GM21381 (cell line): ENCODE measurements at regions not wholly inside any gene's neighbourhood (a gene's known extent, or its start where the extent isn't known, plus 50 kb on each side); places are given as distances from the start of the nearest gene placed in this dataset.

Experiments used
- ATAC-seq: cut with Tn5 transposase; IDR thresholded peaks from one replicate; pipeline ENCODE4 v1.9.1; 2021; ENCODE audit warnings: mild to moderate bottlenecking, moderate library complexity; ENCODE audit not compliant: unreplicated experiment

DNA sequence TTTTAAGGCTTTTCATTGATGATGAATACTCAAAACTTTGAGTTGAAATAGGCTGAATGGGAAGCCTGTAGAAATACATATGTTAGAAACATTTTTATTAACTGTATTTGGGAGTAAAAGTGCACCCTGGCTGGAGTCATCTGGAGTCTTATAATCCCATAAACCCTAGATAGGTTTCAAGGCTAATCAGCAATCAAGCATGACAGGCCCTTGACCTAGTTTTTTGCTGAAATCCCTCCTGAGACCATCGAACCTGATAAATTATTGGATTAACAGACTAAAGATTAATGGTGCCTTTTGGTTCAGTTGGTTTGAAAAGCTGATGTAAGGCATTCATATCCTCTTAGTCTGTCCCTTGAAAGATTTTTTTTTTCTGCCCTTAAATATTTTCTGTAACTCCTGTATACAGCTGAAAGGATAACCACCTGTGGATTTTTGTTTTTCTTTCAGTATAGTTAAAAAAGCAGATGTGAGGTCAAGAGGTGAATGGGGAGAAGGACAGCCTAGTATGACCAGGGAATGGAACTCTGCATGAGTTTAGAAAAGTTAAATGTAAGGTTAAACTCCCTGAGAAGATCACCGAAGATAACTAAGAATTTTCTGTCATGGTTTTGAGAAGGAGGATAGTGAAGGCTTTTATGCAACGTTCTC lies 69.4 kb upstream of the STXBP5L start:
- ATAC-seq: no peak

DNA sequence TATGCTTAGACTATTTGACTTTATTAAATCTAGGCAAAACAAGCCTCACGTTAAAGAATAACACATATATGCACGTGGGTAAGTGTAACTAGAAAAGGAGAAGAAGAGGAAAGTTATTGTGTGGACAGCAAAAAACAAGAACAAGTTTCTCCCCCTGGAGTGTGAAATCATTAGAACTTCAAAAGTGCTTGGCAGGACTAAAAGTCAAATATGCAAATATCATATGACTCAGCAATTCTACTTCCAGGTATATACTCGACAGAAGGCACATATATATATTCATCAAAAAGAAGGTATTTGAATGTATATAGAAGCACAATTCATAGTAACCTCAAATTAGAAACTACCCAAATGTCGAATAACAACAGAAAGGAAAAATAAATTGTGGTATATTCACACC lies 68.9 kb upstream of the STXBP5L start:
- ATAC-seq: no peak

DNA sequence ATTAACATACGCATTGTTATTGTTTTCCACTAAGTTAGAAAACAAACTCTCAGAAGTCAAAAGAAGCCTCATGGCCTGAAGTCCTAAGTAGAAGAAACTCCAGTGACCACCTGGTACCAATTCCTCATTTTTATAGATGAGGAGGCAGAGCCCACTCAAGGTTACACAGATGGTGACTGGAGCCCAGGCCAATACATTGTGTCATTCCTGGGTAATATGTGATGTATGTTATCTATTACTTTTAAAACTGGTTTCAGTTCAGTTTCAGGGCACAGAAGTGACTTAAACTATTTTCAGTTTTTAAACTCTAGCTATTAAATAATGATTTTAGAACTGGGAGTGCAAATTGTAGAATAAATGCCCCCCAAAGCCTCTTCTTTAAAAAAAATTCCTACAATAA lies 66.7 kb upstream of the STXBP5L start:
- ATAC-seq: peak; percentile 86

DNA sequence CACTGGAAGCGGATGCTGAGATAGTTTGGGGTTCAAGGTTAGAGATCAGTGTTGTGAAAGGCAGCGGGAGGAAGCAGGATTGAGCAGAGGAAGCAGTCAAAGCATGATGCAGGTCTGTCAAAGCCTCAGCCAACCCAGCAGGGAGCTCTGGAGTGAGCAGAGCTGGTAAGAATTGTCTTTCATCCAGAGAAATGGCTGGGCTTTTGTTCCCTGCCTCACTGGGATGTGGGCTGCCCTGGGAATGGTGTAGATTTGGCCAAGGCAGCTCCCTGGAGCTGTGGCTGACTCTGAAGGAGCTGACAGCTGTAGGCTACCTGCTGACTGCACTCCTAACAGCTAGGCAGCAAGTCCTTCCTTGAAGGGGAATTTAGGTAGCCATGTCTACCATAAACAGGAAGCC lies 61.9 kb upstream of the STXBP5L start:
- ATAC-seq: no peak

DNA sequence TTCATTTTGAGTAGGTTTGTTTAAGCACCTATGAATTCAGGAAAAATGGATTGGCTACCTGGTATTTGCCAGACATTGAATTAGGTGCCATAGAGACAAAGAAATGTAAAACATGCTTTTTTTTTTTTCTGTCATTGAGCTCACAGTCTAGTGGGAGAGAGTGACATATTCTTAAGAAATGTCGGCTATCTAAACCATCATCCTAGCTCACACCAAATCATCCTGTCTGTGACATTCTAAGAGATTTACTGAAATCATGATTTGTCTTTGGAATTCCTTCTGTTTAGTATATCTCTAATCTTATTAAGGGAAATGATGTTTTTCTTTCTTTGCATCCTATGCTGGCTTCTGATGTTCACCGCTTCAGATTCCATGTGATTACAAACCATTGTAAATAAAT lies 59.5 kb upstream of the STXBP5L start:
- ATAC-seq: no peak

DNA sequence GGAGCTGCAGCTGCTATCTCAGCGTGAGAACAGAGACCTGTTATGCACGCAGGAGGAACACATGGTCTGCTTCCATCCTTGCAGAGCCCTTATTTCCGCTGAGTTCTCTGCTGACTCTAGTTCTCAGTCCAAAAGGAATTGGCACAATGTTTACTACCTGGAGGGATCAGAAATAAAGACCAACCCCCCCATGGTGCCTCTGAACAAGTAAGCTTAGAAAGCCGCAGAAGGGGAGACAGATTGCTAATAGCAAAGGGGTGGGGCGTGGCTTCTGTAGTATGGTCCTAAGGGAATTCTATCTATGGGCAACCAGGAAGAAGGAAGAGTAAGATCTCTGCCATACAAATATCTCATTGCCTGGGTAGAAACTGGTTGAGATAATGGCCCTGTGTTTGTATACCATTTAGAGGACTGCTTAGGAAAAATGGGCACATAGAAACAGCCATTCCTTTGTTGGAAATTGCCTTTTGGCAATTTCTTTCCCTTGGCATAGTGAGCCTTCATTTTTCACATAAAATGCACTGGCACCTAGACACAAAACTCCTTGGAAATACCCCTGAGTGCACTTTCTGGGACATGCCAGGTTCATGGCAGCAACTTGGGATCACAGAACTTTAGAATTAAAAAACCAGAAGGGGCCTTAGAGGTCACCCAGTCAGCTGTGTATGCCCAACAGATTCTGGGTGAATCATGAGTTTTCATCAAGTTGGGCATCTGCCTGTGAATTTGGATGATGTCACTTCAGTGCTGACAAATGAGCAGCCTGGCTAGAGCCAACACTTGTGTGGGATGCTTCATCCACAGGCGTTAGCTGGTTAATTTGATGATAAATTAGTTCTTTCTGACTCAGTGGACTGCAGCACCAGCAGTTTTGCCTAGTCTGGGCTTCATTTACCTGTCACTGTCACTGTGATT lies 57.4 kb upstream of the STXBP5L start:
- ATAC-seq: no peak

DNA sequence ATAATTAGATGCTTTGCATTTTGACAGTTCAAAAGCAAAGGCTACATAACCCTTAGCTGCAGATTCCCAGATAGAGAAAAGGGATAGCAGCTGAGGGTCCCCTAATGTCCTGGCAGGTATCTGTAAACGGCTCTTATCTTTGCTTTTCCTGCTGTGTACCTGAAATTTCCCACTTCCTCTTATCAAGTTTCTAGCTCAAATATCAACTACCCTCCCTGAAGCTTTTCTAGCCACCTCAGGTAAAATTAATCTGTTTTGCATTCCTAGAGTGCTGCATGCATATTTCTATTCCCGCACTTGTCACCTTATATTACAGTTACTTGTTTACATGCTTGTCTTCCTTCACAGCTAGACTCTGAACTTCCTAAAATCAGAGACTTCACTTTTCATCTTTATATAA lies 55.6 kb upstream of the STXBP5L start:
- no peak for ATAC-seq

DNA sequence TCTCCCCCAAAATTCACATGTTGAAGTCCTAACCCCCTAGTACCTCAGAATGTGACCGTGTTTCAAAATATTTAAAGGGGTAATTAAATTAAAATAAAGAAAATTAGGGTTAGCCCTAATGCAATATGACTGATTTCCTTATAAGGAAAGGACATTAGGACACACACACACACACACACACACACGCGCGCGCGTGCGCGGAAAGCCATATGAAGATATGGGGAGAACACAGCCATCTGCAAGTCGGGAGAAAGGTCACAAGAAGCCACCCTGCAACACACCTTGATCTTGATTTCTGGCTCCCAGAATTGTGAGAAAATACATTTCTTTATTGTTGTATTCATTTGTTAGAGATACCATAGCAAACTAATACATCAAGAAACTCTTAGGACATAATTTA lies 54.6 kb upstream of the STXBP5L start:
- no peak for ATAC-seq

DNA sequence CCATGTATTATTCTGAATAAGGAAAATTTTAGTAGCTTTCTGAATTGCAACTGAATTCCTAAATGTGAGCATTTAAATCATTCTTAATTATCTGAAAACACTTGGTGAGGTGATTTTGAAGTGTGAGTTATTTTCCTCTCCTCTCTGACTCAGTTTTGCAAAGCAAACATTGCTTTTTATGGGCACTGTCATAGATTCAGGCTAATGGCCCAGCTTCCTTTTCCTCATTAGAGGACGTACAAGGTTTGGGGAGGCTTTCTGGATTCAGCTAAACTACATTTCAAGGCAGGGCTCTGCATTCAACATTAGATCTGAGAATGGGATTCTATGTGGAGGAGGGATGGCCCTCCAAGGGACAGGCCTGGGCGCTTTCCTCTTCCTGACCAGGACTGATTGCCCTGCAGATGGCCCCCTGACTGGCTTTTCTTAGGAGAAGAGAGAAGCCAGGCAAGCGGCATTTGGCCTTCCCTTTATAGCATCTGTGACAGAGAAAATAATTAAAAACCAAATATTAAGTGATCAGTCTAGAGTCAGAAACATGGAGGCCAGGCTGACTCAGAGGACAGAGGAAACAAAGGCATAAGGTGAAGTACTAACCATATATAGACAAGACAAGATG lies 53.0 kb upstream of the STXBP5L start:
- no peak for ATAC-seq

DNA sequence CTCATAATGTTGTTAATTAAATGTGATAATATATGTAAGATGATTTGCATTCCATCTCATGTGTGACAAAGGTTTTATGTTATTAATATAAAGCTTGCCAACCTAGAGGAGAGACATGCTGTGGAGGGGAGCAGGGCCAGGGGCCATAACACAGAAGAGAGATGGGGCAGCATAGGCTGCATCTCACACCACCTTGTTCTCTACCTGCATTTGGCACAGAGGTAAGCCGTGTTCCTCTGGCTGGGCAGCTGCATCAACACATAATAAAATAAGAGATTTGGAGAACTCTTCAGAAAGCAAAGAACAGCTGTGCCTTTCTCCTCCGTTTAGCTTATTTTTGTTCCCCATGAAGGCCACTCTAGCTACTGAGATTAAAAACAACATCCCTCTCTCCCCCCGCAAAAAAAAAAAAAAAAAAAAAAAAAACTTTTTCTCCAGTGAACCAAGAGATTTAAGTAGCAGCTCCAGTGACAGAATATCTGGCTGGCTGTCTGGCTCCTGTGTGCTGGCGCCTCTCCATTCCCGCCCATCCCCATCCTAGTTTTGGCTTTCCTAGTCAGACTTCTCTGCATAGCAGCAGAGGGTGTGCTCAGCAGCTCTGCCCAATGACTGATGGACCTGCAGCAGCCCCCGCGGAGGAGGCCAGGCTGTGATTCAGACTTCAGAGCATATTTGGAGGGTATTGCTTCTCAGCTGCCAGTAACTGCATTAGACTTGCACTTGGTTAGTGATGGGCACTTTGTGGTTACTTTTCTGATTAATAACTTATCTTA lies 52.2 kb upstream of the STXBP5L start:
- no peak for ATAC-seq
